ENCODE measurements at regions not wholly inside any gene's neighbourhood (a gene's known extent, or its start where the extent isn't known, plus 50 kb on each side); places are given as distances from the start of the nearest gene placed in this dataset.

- H3K4me3 Mint-ChIP-seq, result no peak overlapping the region
- H3K36me3 Mint-ChIP-seq, result no peaks in the 10 kb centered on the region
- no peaks in the 10 kb centered on the region for H3K4me1 Mint-ChIP-seq (ENCODE audit: unreplicated experiment)
- no peak overlapping the region for H3K27ac Mint-ChIP-seq
- H3K27me3 Mint-ChIP-seq, result no peaks in the 10 kb centered on the region
- no peak for DNase-seq (ENCODE audit: extremely low spot score, unreplicated experiment)
- H3K9me3 Mint-ChIP-seq, result no peaks in the 10 kb centered on the region
- no peak for TF ChIP-seq CTCF (conservative IDR thresholded peaks at IDR 0.05)
These were observed 269.2 kb downstream of the PDCD6IP start for GRCh38 chr3:34067536-34068051.

- H3K4me1 Mint-ChIP-seq (ENCODE audit: unreplicated experiment), result no peaks in the 10 kb centered on the region
These were observed 270.1 kb downstream of the PDCD6IP start for GRCh38 chr3:34068505-34068904.

GRCh38 chr3:34070831-34071585, 272.6 kb downstream of the PDCD6IP start:
- TF ChIP-seq CTCF (conservative IDR thresholded peaks at IDR 0.05), result no peak
- no peak overlapping the region for H3K4me3 Mint-ChIP-seq
- no peaks in the 10 kb centered on the region for H3K9me3 Mint-ChIP-seq
- no peak for DNase-seq (ENCODE audit: extremely low spot score, unreplicated experiment)
- no peak overlapping the region for H3K27ac Mint-ChIP-seq
- no peaks in the 10 kb centered on the region for H3K36me3 Mint-ChIP-seq
- H3K27me3 Mint-ChIP-seq, result no peaks in the 10 kb centered on the region
- H3K4me1 Mint-ChIP-seq (ENCODE audit: unreplicated experiment), result no peaks in the 10 kb centered on the region

More at GRCh38 chr3:34068505-34068904, 270.1 kb downstream of the PDCD6IP start:
- no peak for TF ChIP-seq CTCF (conservative IDR thresholded peaks at IDR 0.05)
- no peak overlapping the region for H3K4me3 Mint-ChIP-seq
- no peaks in the 10 kb centered on the region for H3K27me3 Mint-ChIP-seq
- no peak overlapping the region for H3K27ac Mint-ChIP-seq
- no peak for DNase-seq (ENCODE audit: extremely low spot score, unreplicated experiment)
- H3K36me3 Mint-ChIP-seq, result no peaks in the 10 kb centered on the region
- no peaks in the 10 kb centered on the region for H3K9me3 Mint-ChIP-seq

- no peak for TF ChIP-seq CTCF (conservative IDR thresholded peaks at IDR 0.05)
- Mint-ChIP-seq H3K36me3 (no peaks in the 10 kb centered on the region), H3K4me1 (ENCODE audit: unreplicated experiment) (no peaks in the 10 kb centered on the region), H3K4me3 (no peak overlapping the region), H3K27ac (no peak overlapping the region), H3K9me3 (no peaks in the 10 kb centered on the region), H3K27me3 (no peaks in the 10 kb centered on the region)
- no peak for DNase-seq (ENCODE audit: extremely low spot score, unreplicated experiment)
These were observed 273.9 kb downstream of the PDCD6IP start for GRCh38 chr3:34072297-34072696.

- Mint-ChIP-seq H3K27me3 (peaks cover 3% of the 10 kb centered on the region), H3K4me1 (ENCODE audit: unreplicated experiment) (peaks cover 7% of the 10 kb centered on the region), H3K36me3 (no peaks in the 10 kb centered on the region), H3K9me3 (no peaks in the 10 kb centered on the region), H3K27ac (no peak overlapping the region), H3K4me3 (no peak overlapping the region)
- DNase-seq (ENCODE audit: extremely low spot score, unreplicated experiment), result no peak
- no peak for TF ChIP-seq CTCF (conservative IDR thresholded peaks at IDR 0.05)
These were observed 274.7 kb downstream of the PDCD6IP start for GRCh38 chr3:34073111-34073510.

Measured in type B pancreatic cell (in vitro differentiated cells).